ENCODE measurements at regions not wholly inside any gene's neighbourhood (a gene's known extent, or its start where the extent isn't known, plus 50 kb on each side); places are given as distances from the start of the nearest gene placed in this dataset.

GRCh38 chr19:27861411-27861975 lies 1351.5 kb downstream of the UQCRFS1 start:
- H3K36me3 ChIP-seq (replicated peaks in 1 of 2) = no peaks in the 10 kb centered on the region
- intact Hi-C loops (cut with DNase I) = no loop called here
- 74 to 89% (median 76%) methylated on average over 6 to 8 of the region's 8 CpGs for WGBS, 4 donors
- TF ChIP-seq POLR2A (IDR thresholded peaks at IDR 0.05) (no peak), CTCF (IDR thresholded peaks at IDR 0.05) (no peak)
- H3K27me3 ChIP-seq = no peaks in the 10 kb centered on the region
- no peak overlapping the region for H3K27ac ChIP-seq
- peaks cover 0 to 11% (median 0%) of the 10 kb centered on the region in 3 donors for H3K9me3 ChIP-seq (replicated peaks in 1 of 3)
- DNase-seq = no peak
- no peaks in the 10 kb centered on the region for H3K4me1 ChIP-seq (replicated peaks in 1 of 2)
- H3K4me3 ChIP-seq = no peak overlapping the region

- Histone ChIP-seq H3K36me3 (replicated peaks in 1 of 2) (no peaks in the 10 kb centered on the region), H3K4me1 (replicated peaks in 1 of 2) (no peaks in the 10 kb centered on the region), H3K4me3 (no peak overlapping the region), H3K27ac (no peak overlapping the region), H3K27me3 (no peaks in the 10 kb centered on the region), H3K9me3 (replicated peaks in 1 of 3) (peaks cover 0 to 11% (median 0%) of the 10 kb centered on the region in 3 donors)
- intact Hi-C loops (cut with DNase I) = no loop called here
- 83 to 89% (median 87%) methylated on average over 9 to 11 of the region's 11 CpGs for WGBS, 4 donors
- no peak for DNase-seq
- TF ChIP-seq CTCF (IDR thresholded peaks at IDR 0.05) (no peak), POLR2A (IDR thresholded peaks at IDR 0.05) (no peak)
These were observed 1352.5 kb downstream of the UQCRFS1 start for GRCh38 chr19:27860309-27860934.

- H3K9me3 ChIP-seq (replicated peaks in 1 of 3) = peaks cover 0 to 11% (median 0%) of the 10 kb centered on the region in 3 donors
- WGBS, 4 donors = 74 to 90% (median 83%) methylated on average over 3 to 6 of the region's 6 CpGs
- intact Hi-C loops (cut with DNase I) = no loop called here
These were observed 1353.3 kb downstream of the UQCRFS1 start for GRCh38 chr19:27859689-27860088.

More at GRCh38 chr19:27859689-27860088, 1353.3 kb downstream of the UQCRFS1 start:
- Histone ChIP-seq H3K36me3 (replicated peaks in 1 of 2) (no peaks in the 10 kb centered on the region), H3K4me1 (replicated peaks in 1 of 2) (no peaks in the 10 kb centered on the region), H3K4me3 (no peak overlapping the region), H3K27me3 (no peaks in the 10 kb centered on the region), H3K27ac (no peak overlapping the region)
- DNase-seq = no peak
- no peak for TF ChIP-seq CTCF (IDR thresholded peaks at IDR 0.05)
- no peak for TF ChIP-seq POLR2A (IDR thresholded peaks at IDR 0.05)
